HepG2 (cell line): ENCODE measurements at regions not wholly inside any gene's neighbourhood (a gene's known extent, or its start where the extent isn't known, plus 50 kb on each side); places are given as distances from the start of the nearest gene placed in this dataset.

Experiments
- CAMTA2 ChIP-seq: sonication (generic); formaldehyde crosslinking; IDR thresholded peaks from 2 replicates; pipeline ENCODE4 v1.4.0; 2020; ENCODE audit warnings: mild to moderate bottlenecking, missing genetic modification reagents, borderline replicate concordance
- CHD4 ChIP-seq: fragments of 200-600 bp; sonication (generic); IDR thresholded peaks from 2 replicates; pipeline ENCODE4 v1.7.0; 2017; ENCODE audit warnings: mild to moderate bottlenecking, low read length, borderline replicate concordance
- NFATC3 ChIP-seq: sonication (generic); formaldehyde crosslinking; IDR thresholded peaks from 2 replicates; pipeline ENCODE4 v1.5.1; 2020; ENCODE audit warnings: mild to moderate bottlenecking, missing genetic modification reagents
- RFX5 ChIP-seq: IDR thresholded peaks from 2 replicates; pipeline ENCODE4 v1.6.1; 2011; ENCODE audit warnings: low read depth, low read length, improper control_type of control experiment
- ZNF501 ChIP-seq: sonication (generic); formaldehyde crosslinking; IDR thresholded peaks from 2 replicates; pipeline ENCODE4 v1.5.1; 2020; ENCODE audit warnings: mild to moderate bottlenecking, moderate library complexity, missing genetic modification reagents
- ZNF614 ChIP-seq: IDR thresholded peaks from 2 replicates; pipeline ENCODE4 v1.6.1; 2018; ENCODE audit warnings: missing biosample characterization, missing genetic modification reagents, inconsistent platforms, borderline replicate concordance

GRCh38 chr15:29410338-29410737, 140.7 kb upstream of the NSMCE3 start:
- TF ChIP-seq ZNF614 (CRISPR knock-in tag): no peak
- no peak for TF ChIP-seq CHD4
- TF ChIP-seq NFATC3 (CRISPR knock-in tag): no peak
- no peak for TF ChIP-seq ZNF501 (CRISPR knock-in tag)
- TF ChIP-seq CAMTA2 (CRISPR knock-in tag): no peak
- TF ChIP-seq RFX5: no peak
